Activated CD4-positive, alpha-beta T cell treated with anti-CD3 and anti-CD28 coated beads for 24 hours (primary cell): ENCODE measurements at regions not wholly inside any gene's neighbourhood (a gene's known extent, or its start where the extent isn't known, plus 50 kb on each side); places are given as distances from the start of the nearest gene placed in this dataset.
"Not testable (repeated sequence)": the region's sequence is repeated elsewhere in the genome, so short reads cannot be mapped to it uniquely, and the experiment has no call there.

Experiments used
- DNase-seq, 2 donors: peaks; one replicate each; pipeline ENCODE4 v3.0.0-alpha.2; 2020; ENCODE audit warnings: low read depth in 2 of 2

GRCh38 chr17:51435171-51435552 lies 174.8 kb downstream of the UTP18 start:
- no peak for DNase-seq

GRCh38 chr17:51435641-51436091 lies 175.3 kb downstream of the UTP18 start:
- no peak for DNase-seq

GRCh38 chr17:51439395-51440229 lies 179.3 kb downstream of the UTP18 start:
- no peak for DNase-seq

GRCh38 chr17:51441431-51441830 lies 181.1 kb downstream of the UTP18 start:
- no peak for DNase-seq

- no peak for DNase-seq
Observed at GRCh38 chr17:51442088-51442865, 181.9 kb downstream of the UTP18 start.

GRCh38 chr17:51443646-51444045 lies 183.3 kb downstream of the UTP18 start:
- DNase-seq = no peak

GRCh38 chr17:51445946-51446345 lies 185.6 kb downstream of the UTP18 start:
- DNase-seq = no peak

GRCh38 chr17:51454456-51454978 lies 194.2 kb downstream of the UTP18 start:
- no peak for DNase-seq

- DNase-seq = no peak
Observed at GRCh38 chr17:51455211-51455610, 194.9 kb downstream of the UTP18 start.

- no peak for DNase-seq
Observed at GRCh38 chr17:51455931-51456330, 195.6 kb downstream of the UTP18 start.

- DNase-seq = no peak
Observed at GRCh38 chr17:51456942-51457341, 196.6 kb downstream of the UTP18 start.

- peak; percentile 19 to 38 for DNase-seq
Observed at GRCh38 chr17:51461578-51462004, 201.2 kb downstream of the UTP18 start.

- no peak for DNase-seq
Observed at GRCh38 chr17:51463353-51463752, 203.0 kb downstream of the UTP18 start.

- DNase-seq = no peak
Observed at GRCh38 chr17:51467336-51467735, 207.0 kb downstream of the UTP18 start.

- DNase-seq = no peak
Observed at GRCh38 chr17:51472670-51473205, 212.4 kb downstream of the UTP18 start.

- no peak for DNase-seq
Observed at GRCh38 chr17:51474764-51475163, 214.4 kb downstream of the UTP18 start.

- DNase-seq = no peak
Observed at GRCh38 chr17:51475730-51476129, 215.4 kb downstream of the UTP18 start.

GRCh38 chr17:51479303-51479702 lies 219.0 kb downstream of the UTP18 start:
- DNase-seq = no peak

GRCh38 chr17:51481370-51481769 lies 221.0 kb downstream of the UTP18 start:
- DNase-seq = no peak

- not testable (repeated sequence) for DNase-seq
Observed at GRCh38 chr17:51482248-51482647, 221.9 kb downstream of the UTP18 start.

- no peak for DNase-seq
Observed at GRCh38 chr17:51486091-51486490, 225.7 kb downstream of the UTP18 start.

- DNase-seq = no peak
Observed at GRCh38 chr17:51486885-51487520, 226.7 kb downstream of the UTP18 start.
